Activated T-cell treated with anti-CD3 and anti-CD28 coated beads for 48 hours (primary cell): ENCODE measurements at regions not wholly inside any gene's neighbourhood (a gene's known extent, or its start where the extent isn't known, plus 50 kb on each side); places are given as distances from the start of the nearest gene placed in this dataset.

Experiments
- DNase-seq: peaks from one replicate; pipeline ENCODE4 v3.0.0-alpha.2; 2020; ENCODE audit warnings: low read depth

GRCh38 chr2:147792966-147793617, 51.7 kb upstream of the ACVR2A start:
- no peak for DNase-seq

GRCh38 chr2:147790580-147790979, 54.2 kb upstream of the ACVR2A start:
- DNase-seq, result no peak

- DNase-seq, result no peak
Measured at GRCh38 chr2:147789720-147790119, 55.1 kb upstream of the ACVR2A start.

GRCh38 chr2:147789287-147789686, 55.5 kb upstream of the ACVR2A start:
- DNase-seq, result no peak

- DNase-seq, result no peak
Measured at GRCh38 chr2:147782141-147782930, 62.5 kb upstream of the ACVR2A start.

GRCh38 chr2:147779440-147779839, 65.4 kb upstream of the ACVR2A start:
- no peak for DNase-seq

GRCh38 chr2:147777394-147777793, 67.4 kb upstream of the ACVR2A start:
- DNase-seq, result no peak

GRCh38 chr2:147774805-147775204, 70.0 kb upstream of the ACVR2A start:
- no peak for DNase-seq

GRCh38 chr2:147773479-147773878, 71.3 kb upstream of the ACVR2A start:
- no peak for DNase-seq

GRCh38 chr2:147772781-147773180, 72.0 kb upstream of the ACVR2A start:
- no peak for DNase-seq

- DNase-seq, result no peak
Measured at GRCh38 chr2:147763861-147764260, 81.0 kb upstream of the ACVR2A start.

GRCh38 chr2:147760984-147761383, 83.8 kb upstream of the ACVR2A start:
- no peak for DNase-seq

- DNase-seq, result no peak
Measured at GRCh38 chr2:147759536-147759935, 85.3 kb upstream of the ACVR2A start.

GRCh38 chr2:147758821-147759220, 86.0 kb upstream of the ACVR2A start:
- DNase-seq, result no peak

GRCh38 chr2:147756069-147756468, 88.8 kb upstream of the ACVR2A start:
- DNase-seq, result no peak

- no peak for DNase-seq
Measured at GRCh38 chr2:147740211-147740927, 104.5 kb upstream of the ACVR2A start.

GRCh38 chr2:147739508-147739907, 105.3 kb upstream of the ACVR2A start:
- DNase-seq, result no peak

- no peak for DNase-seq
Measured at GRCh38 chr2:147718831-147719230, 126.0 kb upstream of the ACVR2A start.

GRCh38 chr2:147716906-147717305, 127.9 kb upstream of the ACVR2A start:
- DNase-seq, result no peak

- DNase-seq, result no peak
Measured at GRCh38 chr2:147715807-147716206, 129.0 kb upstream of the ACVR2A start.

- no peak for DNase-seq
Measured at GRCh38 chr2:147714582-147714981, 130.2 kb upstream of the ACVR2A start.

GRCh38 chr2:147713349-147713748, 131.5 kb upstream of the ACVR2A start:
- no peak for DNase-seq

GRCh38 chr2:147712051-147712450, 132.8 kb upstream of the ACVR2A start:
- no peak for DNase-seq
